GM06990 (cell line): ENCODE measurements at regions not wholly inside any gene's neighbourhood (a gene's known extent, or its start where the extent isn't known, plus 50 kb on each side); places are given as distances from the start of the nearest gene placed in this dataset.
A peak's percentile ranks its signal among the peaks of the same experiment; 100 is the strongest.

Experiments
- DNase-seq: peaks from one replicate; pipeline ENCODE4 v3.0.0-alpha.2; 2011; ENCODE audit not compliant: insufficient read length; ENCODE audit errors: extremely low read depth
- H3K27me3 ChIP-seq: replicated peaks from 2 replicates; pipeline ENCODE4 v1.6.0; 2011; ENCODE audit warnings: low read length; ENCODE audit not compliant: control insufficient read depth, insufficient read depth
- H3K36me3 ChIP-seq: 2 replicates; pipeline ENCODE4 v1.5.1; 2011; ENCODE audit warnings: low read length; ENCODE audit not compliant: control insufficient read depth, insufficient read depth
- H3K4me3 ChIP-seq: replicated peaks from 2 replicates; pipeline ENCODE4 v1.5.1; 2011; ENCODE audit warnings: low read depth, mild to moderate bottlenecking, control low read depth, low read length
- CTCF ChIP-seq: IDR thresholded peaks from 2 replicates; pipeline ENCODE4 v1.5.1; 2011; ENCODE audit warnings: low read length, control low read depth, mild to moderate bottlenecking, inconsistent platforms; ENCODE audit not compliant: insufficient read depth, poor library complexity, severe bottlenecking

- H3K36me3 ChIP-seq, result no peaks in the 10 kb centered on the region
- DNase-seq, result no peak
- TF ChIP-seq CTCF, result no peak
- H3K27me3 ChIP-seq, result no peaks in the 10 kb centered on the region
- no peak overlapping the region for H3K4me3 ChIP-seq
Measured at GRCh38 chr3:73866846-73867245, 242.1 kb upstream of the PDZRN3 start.

GRCh38 chr3:73863546-73864079 lies 238.9 kb upstream of the PDZRN3 start:
- Histone ChIP-seq H3K27me3 (no peaks in the 10 kb centered on the region), H3K36me3 (no peaks in the 10 kb centered on the region), H3K4me3 (no peak overlapping the region)
- no peak for DNase-seq
- TF ChIP-seq CTCF, result no peak

GRCh38 chr3:73855813-73856212 lies 231.1 kb upstream of the PDZRN3 start:
- no peak overlapping the region for H3K4me3 ChIP-seq
- H3K36me3 ChIP-seq, result no peaks in the 10 kb centered on the region
- no peak for DNase-seq
- no peak for TF ChIP-seq CTCF
- no peaks in the 10 kb centered on the region for H3K27me3 ChIP-seq

GRCh38 chr3:73848173-73848906 lies 223.6 kb upstream of the PDZRN3 start:
- DNase-seq, result no peak
- Histone ChIP-seq H3K27me3 (no peaks in the 10 kb centered on the region), H3K36me3 (no peaks in the 10 kb centered on the region), H3K4me3 (no peak overlapping the region)
- peak; percentile 58 for TF ChIP-seq CTCF

GRCh38 chr3:73846951-73847350 lies 222.2 kb upstream of the PDZRN3 start:
- no peaks in the 10 kb centered on the region for H3K27me3 ChIP-seq
- no peak overlapping the region for H3K4me3 ChIP-seq
- no peak for TF ChIP-seq CTCF

More at GRCh38 chr3:73846951-73847350, 222.2 kb upstream of the PDZRN3 start:
- DNase-seq, result no peak
- H3K36me3 ChIP-seq, result no peaks in the 10 kb centered on the region
